ENCODE measurements at regions not wholly inside any gene's neighbourhood (a gene's known extent, or its start where the extent isn't known, plus 50 kb on each side); places are given as distances from the start of the nearest gene placed in this dataset.

- no peak for TF ChIP-seq EZH2 (IDR thresholded peaks at IDR 0.05)
- no peak for TF ChIP-seq CEBPB (IDR thresholded peaks at IDR 0.05; ENCODE audit: low read depth)
- TF ChIP-seq POLR2A (IDR thresholded peaks at IDR 0.05; ENCODE audit: borderline replicate concordance, extremely low read depth, insufficient read depth, insufficient read length): no peak
- no peak for TF ChIP-seq SIN3A (IDR thresholded peaks at IDR 0.05; ENCODE audit: low read depth)
- TF ChIP-seq JUND (IDR thresholded peaks at IDR 0.05): no peak
- no peak for TF ChIP-seq SP1 (IDR thresholded peaks at IDR 0.05; ENCODE audit: low read depth)
- no peak for TF ChIP-seq CTCF (IDR thresholded peaks at IDR 0.05 in 2 of 3, conservative IDR thresholded peaks at IDR 0.05 in 1 of 3; ENCODE audit: borderline replicate concordance in 1 of 3, insufficient read depth in 1 of 3, low read depth in 2 of 3, low read length in 2 of 3)
- no peak for TF ChIP-seq RAD21 (IDR thresholded peaks at IDR 0.05; ENCODE audit: low read depth)
- TF ChIP-seq ZFX (IDR thresholded peaks at IDR 0.05): no peak
- no peak for TF ChIP-seq POLR2AphosphoS5 (IDR thresholded peaks at IDR 0.05; ENCODE audit: low read depth, low read length)
- no peak for TF ChIP-seq MAX (IDR thresholded peaks at IDR 0.05)
Measured at GRCh38 chr7:34544621-34545020, 113.4 kb upstream of the NPSR1 start.
